ENCODE measurements at regions not wholly inside any gene's neighbourhood (a gene's known extent, or its start where the extent isn't known, plus 50 kb on each side); places are given as distances from the start of the nearest gene placed in this dataset.

- TF ChIP-seq CTCF (IDR thresholded peaks at IDR 0.05): no peak
- no peak for TF ChIP-seq POLR2AphosphoS5 (IDR thresholded peaks at IDR 0.05)
- no peak for TF ChIP-seq EP300 (IDR thresholded peaks at IDR 0.05; ENCODE audit: low read depth)
Observed at GRCh38 chr19:56917529-56917928, 77.0 kb upstream of the PEG3 start.

Measured in transverse colon (tissue), 4 donors.